K562 (cell line): ENCODE measurements at regions not wholly inside any gene's neighbourhood (a gene's known extent, or its start where the extent isn't known, plus 50 kb on each side); places are given as distances from the start of the nearest gene placed in this dataset.

Experiments used
- ATAC-seq: fragments of 200-7000 bp; cut with Tn5 transposase; 3 replicates; pipeline ENCODE4 v1.9.1; 2020; ENCODE audit warnings: moderate library complexity
- BruUV-seq: library from RNA; stranded (reverse); fragments of 400-500 nt; replicated peaks from 2 replicates; lab custom pipeline; 2021; lab: Mats Ljungman, UMichigan
- CTCF ChIA-PET: fragments of 300-600 bp; formaldehyde crosslinking; extraction: SDS; loops from one replicate; lab custom pipeline; 2021; ENCODE audit warnings: low intra/inter-chr PET ratio; lab: Yijun Ruan, JAX
- POLR2A ChIA-PET: fragments of 300-600, 350-650 bp; sonication (Branson Sonifier 250); formaldehyde crosslinking; extraction: SDS; loops from one replicate; lab custom pipeline; 2021; ENCODE audit warnings: antibody characterized with exemption, inconsistent platforms; lab: Yijun Ruan, JAX
- DNase-seq, 4 experiments: peaks; one replicate each; pipeline versions ENCODE4 v3.0.0 to v3.0.0-alpha.2; 2011 to 2018; ENCODE audit warnings: low spot score in 3 of 4, mixed read lengths in 3 of 4; ENCODE audit errors: extremely low read depth in 1 of 4
- FAIRE-seq: peaks from 2 replicates; lab custom pipeline; 2011; peaks lifted over from hg19 to GRCh38; lab: Jason Lieb, UNC
- H2AFZ ChIP-seq: 2 replicates; pipeline ENCODE4 v1.6.0; 2011; ENCODE audit warnings: low read depth, low read length, control low read depth, inconsistent platforms
- H3K27ac ChIP-seq: fragments of 200-600 bp; 3 replicates; pipeline ENCODE4 v1.8.0; 2011; ENCODE audit warnings: low read depth, mild to moderate bottlenecking, control low read depth, inconsistent platforms, low read length, moderate library complexity, mixed read lengths; ENCODE audit errors: extremely low read depth
- H3K27me3 ChIP-seq, 2 experiments: fragments of 300-600 bp in 1 of 2; 2 replicates in 1 of 2; 3 replicates in 1 of 2; pipeline versions ENCODE4 v1.6.0 to v1.8.0; 2011; ENCODE audit warnings: inconsistent platforms in 2 of 2, low read length in 2 of 2, mild to moderate bottlenecking in 1 of 2, mixed read lengths in 1 of 2, moderate library complexity in 1 of 2; ENCODE audit not compliant: control insufficient read depth in 2 of 2, insufficient read depth in 2 of 2
- H3K36me3 ChIP-seq: fragments of 300-600 bp; 3 replicates; pipeline ENCODE4 v1.8.0; 2011; ENCODE audit warnings: mild to moderate bottlenecking, low read length, inconsistent platforms; ENCODE audit not compliant: control insufficient read depth, insufficient read depth
- H3K4me1 ChIP-seq, 2 experiments: fragments of 200-600 bp in 1 of 2; replicated peaks in 1 of 2; 2 replicates in 1 of 2; 3 replicates in 1 of 2; pipeline versions ENCODE4 v1.5.1 to v1.8.0; 2011; ENCODE audit warnings: inconsistent platforms in 2 of 2, low read length in 2 of 2, mild to moderate bottlenecking in 1 of 2, mixed read lengths in 1 of 2, moderate library complexity in 1 of 2; ENCODE audit not compliant: control insufficient read depth in 2 of 2, insufficient read depth in 2 of 2
- H3K4me2 ChIP-seq: 2 replicates; pipeline ENCODE4 v1.6.1; 2011; ENCODE audit warnings: low read length, control low read depth, inconsistent platforms, mixed read lengths; ENCODE audit not compliant: insufficient read depth
- H3K4me3 ChIP-seq: fragments of 200-600 bp; sonication (generic), shearing (Covaris generic); 2 replicates; pipeline ENCODE4 v1.5.1; 2016; ENCODE audit warnings: control low read depth, inconsistent platforms
- H3K79me2 ChIP-seq: fragments of 200-600 bp; 3 replicates; pipeline ENCODE4 v1.8.0; 2011; ENCODE audit warnings: low read length, inconsistent platforms; ENCODE audit not compliant: control insufficient read depth, insufficient read depth
- H3K9ac ChIP-seq, 2 experiments: 2 replicates each; pipeline versions ENCODE4 v1.6.0 to v1.6.1; 2011; ENCODE audit warnings: low read depth in 2 of 2, low read length in 2 of 2, control low read depth in 1 of 2, inconsistent platforms in 1 of 2, mild to moderate bottlenecking in 1 of 2, mixed read lengths in 1 of 2; ENCODE audit not compliant: insufficient read depth in 1 of 2
- H3K9me1 ChIP-seq: one replicate; pipeline ENCODE4 v1.6.0; 2011; ENCODE audit warnings: inconsistent platforms, mild to moderate bottlenecking, low read length, moderate library complexity; ENCODE audit not compliant: control insufficient read depth, insufficient read depth
- H3K9me3 ChIP-seq: replicated peaks from 2 replicates; pipeline ENCODE4 v1.5.1; 2011; ENCODE audit warnings: low read depth, low read length, inconsistent platforms; ENCODE audit not compliant: control insufficient read depth, insufficient read depth
- H4K20me1 ChIP-seq: replicated peaks from 2 replicates; pipeline ENCODE4 v1.6.1; 2011; ENCODE audit warnings: low read length, inconsistent platforms, mixed read lengths; ENCODE audit not compliant: control insufficient read depth, insufficient read depth
- ADNP ChIP-seq: fragments of 200-800 bp; sonication (Bioruptor generic); IDR thresholded peaks from 2 replicates; pipeline ENCODE4 v1.6.1; 2016; ENCODE audit warnings: missing genetic modification characterization, missing compliant biosample characterization
- C11orf30 ChIP-seq: fragments of 450-650 bp; IDR thresholded peaks from 2 replicates; pipeline ENCODE4 v1.6.1; 2016; ENCODE audit warnings: low read depth, mild to moderate bottlenecking
- EGR1 ChIP-seq: fragments of 450-650 bp; conservative IDR thresholded peaks from 2 replicates; pipeline ENCODE4 v1.6.1; 2017; ENCODE audit warnings: mild to moderate bottlenecking
- MXI1 ChIP-seq: IDR thresholded peaks from 2 replicates; pipeline ENCODE4 v1.6.1; 2011; ENCODE audit warnings: low read depth, mild to moderate bottlenecking, improper control_type of control experiment, low read length
- NCOA6 ChIP-seq: fragments of 450-650 bp; IDR thresholded peaks from 2 replicates; pipeline ENCODE4 v1.6.1; 2017; ENCODE audit warnings: mild to moderate bottlenecking
- POU5F1 ChIP-seq: fragments of 150-350 bp; IDR thresholded peaks from 2 replicates; pipeline ENCODE4 v1.6.1; 2014; ENCODE audit warnings: borderline replicate concordance, low read length, low read depth, mild to moderate bottlenecking; ENCODE audit not compliant: partially characterized antibody
- PRMT5 ChIP-seq: sonication (generic); formaldehyde crosslinking; IDR thresholded peaks from 2 replicates; pipeline ENCODE4 v1.5.0; 2020; ENCODE audit warnings: missing genetic modification reagents
- SMAD2 ChIP-seq: fragments of 150-350 bp; IDR thresholded peaks from 2 replicates; pipeline ENCODE4 v1.6.1; 2014; ENCODE audit warnings: low read depth, mild to moderate bottlenecking, low read length
- STAT5A ChIP-seq: IDR thresholded peaks from 2 replicates; pipeline ENCODE4 v1.6.1; 2012; ENCODE audit warnings: low read length, inconsistent platforms, borderline replicate concordance
- ZNF3 ChIP-seq: fragments of 250-450 bp; sonication (Bioruptor Pico); IDR thresholded peaks from 2 replicates; pipeline ENCODE4 v1.5.0; 2021; ENCODE audit warnings: mild to moderate bottlenecking, moderate library complexity
- WGBS: fragments of 100-300 bp; shearing (Covaris generic); methylation state at CpG from one replicate; pipeline ENCODE4 v1.1.6; 2016; ENCODE audit warnings: low coverage, mixed read lengths; ENCODE audit not compliant: insufficient coverage; ENCODE audit errors: missing lambda C conversion rate; 5-methylcytosine and 5-hydroxymethylcytosine counted together
- in situ Hi-C: fragments of 300-500 bp; cut with MboI; formaldehyde crosslinking; loops from 4 replicates; pipeline ENCODE4 v1.15.0; 2018; ENCODE audit warnings: inconsistent platforms, mixed read lengths
- intact Hi-C: fragments of 100-400 bp; cut with micrococcal nuclease; formaldehyde crosslinking; loops from 2 replicates; pipeline ENCODE4 v1.14.2; 2022
- TF ChIP-seq, protein P1 (sequence below): sonication (generic); formaldehyde crosslinking; IDR thresholded peaks from 2 replicates; pipeline ENCODE4 v1.8.0; 2023; ENCODE audit warnings: missing genetic modification reagents, mild to moderate bottlenecking, borderline replicate concordance

DNA sequence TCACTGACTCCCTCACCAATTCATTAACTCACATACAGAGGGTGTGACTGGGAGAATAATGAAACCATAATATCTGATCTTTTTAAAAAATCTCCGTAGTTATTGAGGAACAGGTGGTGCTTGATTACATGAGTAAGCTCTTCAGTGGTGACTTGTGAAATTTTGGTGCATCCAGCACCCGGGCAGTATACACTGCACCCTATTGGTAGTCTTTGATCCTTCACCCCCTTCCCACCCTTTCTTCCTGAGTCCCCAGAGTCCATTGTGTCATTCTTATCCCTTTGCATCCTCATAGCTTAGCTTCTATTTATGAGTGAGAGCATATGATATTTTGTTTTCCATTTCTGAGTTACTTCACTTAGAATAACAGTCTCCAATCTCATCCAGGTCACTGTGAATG is 1143.8 kb downstream of the PCDH19 start:
- 0% methylated on average over 2 of the region's 2 CpGs for WGBS
- DNase-seq: no peak
- no peak for TF ChIP-seq ADNP (tag)
- TF ChIP-seq MXI1: no peak
- TF ChIP-seq, protein P1, sequence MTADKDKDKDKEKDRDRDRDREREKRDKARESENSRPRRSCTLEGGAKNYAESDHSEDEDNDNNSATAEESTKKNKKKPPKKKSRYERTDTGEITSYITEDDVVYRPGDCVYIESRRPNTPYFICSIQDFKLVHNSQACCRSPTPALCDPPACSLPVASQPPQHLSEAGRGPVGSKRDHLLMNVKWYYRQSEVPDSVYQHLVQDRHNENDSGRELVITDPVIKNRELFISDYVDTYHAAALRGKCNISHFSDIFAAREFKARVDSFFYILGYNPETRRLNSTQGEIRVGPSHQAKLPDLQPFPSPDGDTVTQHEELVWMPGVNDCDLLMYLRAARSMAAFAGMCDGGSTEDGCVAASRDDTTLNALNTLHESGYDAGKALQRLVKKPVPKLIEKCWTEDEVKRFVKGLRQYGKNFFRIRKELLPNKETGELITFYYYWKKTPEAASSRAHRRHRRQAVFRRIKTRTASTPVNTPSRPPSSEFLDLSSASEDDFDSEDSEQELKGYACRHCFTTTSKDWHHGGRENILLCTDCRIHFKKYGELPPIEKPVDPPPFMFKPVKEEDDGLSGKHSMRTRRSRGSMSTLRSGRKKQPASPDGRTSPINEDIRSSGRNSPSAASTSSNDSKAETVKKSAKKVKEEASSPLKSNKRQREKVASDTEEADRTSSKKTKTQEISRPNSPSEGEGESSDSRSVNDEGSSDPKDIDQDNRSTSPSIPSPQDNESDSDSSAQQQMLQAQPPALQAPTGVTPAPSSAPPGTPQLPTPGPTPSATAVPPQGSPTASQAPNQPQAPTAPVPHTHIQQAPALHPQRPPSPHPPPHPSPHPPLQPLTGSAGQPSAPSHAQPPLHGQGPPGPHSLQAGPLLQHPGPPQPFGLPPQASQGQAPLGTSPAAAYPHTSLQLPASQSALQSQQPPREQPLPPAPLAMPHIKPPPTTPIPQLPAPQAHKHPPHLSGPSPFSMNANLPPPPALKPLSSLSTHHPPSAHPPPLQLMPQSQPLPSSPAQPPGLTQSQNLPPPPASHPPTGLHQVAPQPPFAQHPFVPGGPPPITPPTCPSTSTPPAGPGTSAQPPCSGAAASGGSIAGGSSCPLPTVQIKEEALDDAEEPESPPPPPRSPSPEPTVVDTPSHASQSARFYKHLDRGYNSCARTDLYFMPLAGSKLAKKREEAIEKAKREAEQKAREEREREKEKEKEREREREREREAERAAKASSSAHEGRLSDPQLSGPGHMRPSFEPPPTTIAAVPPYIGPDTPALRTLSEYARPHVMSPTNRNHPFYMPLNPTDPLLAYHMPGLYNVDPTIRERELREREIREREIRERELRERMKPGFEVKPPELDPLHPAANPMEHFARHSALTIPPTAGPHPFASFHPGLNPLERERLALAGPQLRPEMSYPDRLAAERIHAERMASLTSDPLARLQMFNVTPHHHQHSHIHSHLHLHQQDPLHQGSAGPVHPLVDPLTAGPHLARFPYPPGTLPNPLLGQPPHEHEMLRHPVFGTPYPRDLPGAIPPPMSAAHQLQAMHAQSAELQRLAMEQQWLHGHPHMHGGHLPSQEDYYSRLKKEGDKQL (CRISPR knock-in tag): no peak
- TF ChIP-seq PRMT5: no peak
- TF ChIP-seq ZNF3 (CRISPR knock-in tag): no peak
- no peak for TF ChIP-seq POU5F1
- TF ChIP-seq C11orf30: no peak
- no peak for TF ChIP-seq EGR1
- no peak for TF ChIP-seq SMAD2
- TF ChIP-seq NCOA6: no peak
- no peak for TF ChIP-seq STAT5A
- in situ Hi-C loops (no loop called here), intact Hi-C loops (no loop called here)
- Histone ChIP-seq H3K9me1 (no peaks in the 10 kb centered on the region), H2AFZ (no peak overlapping the region), H3K4me2 (no peak overlapping the region), H3K27me3 (no peaks in the 10 kb centered on the region), H3K27ac (no peak overlapping the region), H3K9me3 (no peaks in the 10 kb centered on the region), H3K79me2 (no peaks in the 10 kb centered on the region), H3K36me3 (no peaks in the 10 kb centered on the region), H4K20me1 (no peaks in the 10 kb centered on the region), H3K9ac (no peak overlapping the region), H3K4me3 (no peak overlapping the region), H3K4me1 (no peaks in the 10 kb centered on the region)
- ChIA-PET CTCF (no interaction called here), POLR2A (no interaction called here)
- no peak for FAIRE-seq
- BruUV-seq: no TSS peak
- ATAC-seq: no peak
